ENCODE measurements at regions not wholly inside any gene's neighbourhood (a gene's known extent, or its start where the extent isn't known, plus 50 kb on each side); places are given as distances from the start of the nearest gene placed in this dataset.

DNA sequence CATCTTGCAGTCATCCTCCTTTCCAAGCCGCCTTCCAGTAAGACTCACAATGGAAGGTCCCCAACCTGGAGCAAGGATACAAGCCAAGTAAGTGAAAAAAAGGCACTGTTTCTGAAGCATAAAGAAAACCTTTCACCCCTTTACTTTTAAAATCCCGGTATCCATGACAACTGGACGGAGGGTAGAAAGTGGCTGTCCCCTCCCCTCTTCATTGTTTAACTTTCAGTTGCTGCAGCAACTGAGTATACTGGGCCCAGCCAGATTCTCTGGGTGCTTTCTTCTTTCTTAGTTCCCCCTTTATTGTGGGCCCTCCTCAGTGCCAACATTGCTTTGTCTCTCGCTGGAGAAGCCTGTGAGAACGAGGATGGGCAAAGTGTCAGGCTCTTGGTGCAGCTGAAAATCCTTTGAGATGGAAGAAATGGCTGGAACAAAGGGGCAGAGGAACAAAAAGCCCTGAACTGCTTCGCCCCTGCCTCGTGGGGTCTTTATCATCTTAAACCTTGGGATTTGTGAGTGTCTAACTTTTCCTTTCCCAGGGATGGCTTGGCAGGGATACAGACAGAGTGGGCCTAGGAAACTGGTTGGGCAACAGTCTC, 224.0 kb upstream of the RGMA start:
- DNase-seq: no peak
- Histone ChIP-seq H3K27ac (no peak overlapping the region), H3K27me3 (ENCODE audit: insufficient read depth, low read depth, severe bottlenecking) (peaks cover 89% of the 10 kb centered on the region), H3K9me3 (ENCODE audit: severe bottlenecking) (no peaks in the 10 kb centered on the region), H3K36me3 (no peaks in the 10 kb centered on the region), H3K4me3 (ENCODE audit: low read depth, low read length) (no peak overlapping the region)
- TF ChIP-seq, protein P1, sequence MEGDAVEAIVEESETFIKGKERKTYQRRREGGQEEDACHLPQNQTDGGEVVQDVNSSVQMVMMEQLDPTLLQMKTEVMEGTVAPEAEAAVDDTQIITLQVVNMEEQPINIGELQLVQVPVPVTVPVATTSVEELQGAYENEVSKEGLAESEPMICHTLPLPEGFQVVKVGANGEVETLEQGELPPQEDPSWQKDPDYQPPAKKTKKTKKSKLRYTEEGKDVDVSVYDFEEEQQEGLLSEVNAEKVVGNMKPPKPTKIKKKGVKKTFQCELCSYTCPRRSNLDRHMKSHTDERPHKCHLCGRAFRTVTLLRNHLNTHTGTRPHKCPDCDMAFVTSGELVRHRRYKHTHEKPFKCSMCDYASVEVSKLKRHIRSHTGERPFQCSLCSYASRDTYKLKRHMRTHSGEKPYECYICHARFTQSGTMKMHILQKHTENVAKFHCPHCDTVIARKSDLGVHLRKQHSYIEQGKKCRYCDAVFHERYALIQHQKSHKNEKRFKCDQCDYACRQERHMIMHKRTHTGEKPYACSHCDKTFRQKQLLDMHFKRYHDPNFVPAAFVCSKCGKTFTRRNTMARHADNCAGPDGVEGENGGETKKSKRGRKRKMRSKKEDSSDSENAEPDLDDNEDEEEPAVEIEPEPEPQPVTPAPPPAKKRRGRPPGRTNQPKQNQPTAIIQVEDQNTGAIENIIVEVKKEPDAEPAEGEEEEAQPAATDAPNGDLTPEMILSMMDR (IDR thresholded peaks at IDR 0.05; ENCODE audit: low read depth, low read length): no peak

DNA sequence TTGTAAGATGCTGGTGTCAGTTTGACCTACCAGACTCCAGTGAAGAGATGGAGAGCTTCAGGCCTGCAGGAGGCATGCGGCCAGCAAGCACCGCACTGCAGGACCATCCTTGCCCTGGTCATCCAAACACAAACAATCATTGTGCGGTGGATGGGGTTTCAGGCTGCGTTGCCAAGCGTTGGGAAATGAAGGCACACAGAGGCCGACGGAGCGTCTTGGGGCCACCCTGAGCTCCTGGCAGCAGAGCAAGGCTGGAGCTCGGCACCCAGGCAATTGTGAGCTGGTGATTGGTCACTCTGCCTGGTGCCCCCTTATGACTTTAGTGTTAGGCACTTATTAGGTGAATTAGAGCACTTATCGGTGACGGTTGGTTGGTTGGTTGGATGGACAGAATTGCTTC, 222.6 kb upstream of the RGMA start:
- H3K27me3 ChIP-seq (ENCODE audit: insufficient read depth, low read depth, severe bottlenecking): peaks cover 87% of the 10 kb centered on the region
- H3K36me3 ChIP-seq: no peaks in the 10 kb centered on the region
- H3K4me3 ChIP-seq (ENCODE audit: low read depth, low read length): no peak overlapping the region
- DNase-seq: no peak
- no peaks in the 10 kb centered on the region for H3K9me3 ChIP-seq (ENCODE audit: severe bottlenecking)
- TF ChIP-seq, protein P1 (IDR thresholded peaks at IDR 0.05; ENCODE audit: low read depth, low read length): no peak
- H3K27ac ChIP-seq: no peak overlapping the region

DNA sequence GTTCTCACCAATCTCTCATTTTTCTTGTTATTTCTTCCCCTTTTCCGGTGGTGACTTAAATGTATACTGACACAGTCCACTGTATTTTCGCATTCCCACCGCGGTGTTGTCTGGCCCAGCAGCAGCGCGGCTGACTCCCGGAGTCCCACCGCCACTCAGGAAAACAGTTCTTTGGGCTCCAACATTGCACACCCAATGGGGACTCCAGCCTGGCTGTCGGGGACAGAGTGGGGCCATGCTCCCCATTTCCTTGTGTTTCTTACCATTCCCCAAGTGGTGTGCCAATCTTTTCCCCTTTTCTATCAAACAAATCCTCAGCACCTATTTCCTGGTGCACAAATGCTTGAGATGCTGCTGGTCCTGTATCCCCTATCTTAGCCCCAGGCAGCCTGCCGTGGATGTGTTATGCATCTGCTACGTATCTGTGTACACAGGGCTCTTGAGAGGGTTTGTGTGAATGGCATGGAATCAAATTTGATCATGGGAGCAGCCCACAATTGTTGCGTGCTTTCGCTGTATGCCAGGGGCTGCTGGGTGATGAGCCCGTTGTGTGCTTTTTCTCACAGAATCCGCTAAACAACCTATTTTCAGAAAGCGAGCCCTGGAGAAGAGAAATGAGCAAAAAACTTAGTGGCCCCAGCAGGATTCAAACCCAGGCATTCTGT, 219.1 kb upstream of the RGMA start:
- Histone ChIP-seq H3K4me3 (ENCODE audit: low read depth, low read length) (no peak overlapping the region), H3K9me3 (ENCODE audit: severe bottlenecking) (no peaks in the 10 kb centered on the region), H3K36me3 (no peaks in the 10 kb centered on the region), H3K27ac (no peak overlapping the region), H3K27me3 (ENCODE audit: insufficient read depth, low read depth, severe bottlenecking) (peaks cover 83% of the 10 kb centered on the region)
- no peak for DNase-seq
- TF ChIP-seq, protein P1 (IDR thresholded peaks at IDR 0.05; ENCODE audit: low read depth, low read length): no peak

DNA sequence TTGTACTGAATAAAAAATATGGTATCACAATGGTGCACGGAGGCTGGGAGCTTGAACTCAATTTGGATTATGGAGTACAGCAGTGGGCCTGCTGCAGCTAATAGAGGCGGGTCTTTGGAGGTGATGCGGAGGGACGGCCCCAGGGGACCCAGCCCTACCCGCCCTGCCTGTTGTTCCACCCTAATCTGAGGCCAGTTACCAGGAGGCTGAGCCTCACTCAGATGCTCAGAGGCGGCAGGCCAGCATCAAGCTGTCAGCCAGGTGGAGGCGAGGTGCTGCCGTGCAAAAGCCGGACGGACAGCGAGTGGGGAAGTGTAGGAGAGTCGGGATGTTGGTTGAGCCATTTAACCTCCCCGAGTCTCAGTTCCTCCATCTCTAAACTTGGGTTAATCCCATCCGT, 218.5 kb upstream of the RGMA start:
- no peaks in the 10 kb centered on the region for H3K9me3 ChIP-seq (ENCODE audit: severe bottlenecking)
- no peak overlapping the region for H3K4me3 ChIP-seq (ENCODE audit: low read depth, low read length)
- no peak for DNase-seq
- TF ChIP-seq, protein P1 (IDR thresholded peaks at IDR 0.05; ENCODE audit: low read depth, low read length): no peak
- H3K36me3 ChIP-seq: no peaks in the 10 kb centered on the region
- H3K27me3 ChIP-seq (ENCODE audit: insufficient read depth, low read depth, severe bottlenecking): peaks cover 83% of the 10 kb centered on the region
- no peak overlapping the region for H3K27ac ChIP-seq

DNA sequence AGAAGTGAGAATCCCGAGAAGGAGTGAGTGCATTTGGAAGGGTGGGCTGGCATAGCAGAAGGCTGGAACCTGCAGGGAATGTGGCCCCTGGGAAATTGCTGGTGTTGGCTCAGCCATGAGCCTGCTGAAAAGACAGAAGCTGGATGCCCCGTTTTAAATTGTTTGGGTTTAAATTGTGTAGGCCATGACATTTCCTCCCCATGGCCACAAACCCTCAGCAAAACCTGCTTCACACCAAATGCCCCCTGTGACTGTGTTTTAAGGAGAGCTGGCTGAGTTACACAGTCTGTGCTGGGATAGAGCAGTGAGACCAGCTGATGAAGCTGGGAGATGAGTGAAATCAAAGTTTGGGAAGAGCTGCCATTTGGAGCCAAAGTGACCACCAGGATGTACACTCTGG, 216.3 kb upstream of the RGMA start:
- no peak for DNase-seq
- TF ChIP-seq, protein P1 (IDR thresholded peaks at IDR 0.05; ENCODE audit: low read depth, low read length): no peak
- H3K27me3 ChIP-seq (ENCODE audit: insufficient read depth, low read depth, severe bottlenecking): peaks cover 84% of the 10 kb centered on the region

More for the DNA sequence above, 216.3 kb upstream of the RGMA start:
- Histone ChIP-seq H3K36me3 (no peaks in the 10 kb centered on the region), H3K27ac (no peak overlapping the region), H3K4me3 (ENCODE audit: low read depth, low read length) (no peak overlapping the region), H3K9me3 (ENCODE audit: severe bottlenecking) (no peaks in the 10 kb centered on the region)
